ENCODE measurements at regions not wholly inside any gene's neighbourhood (a gene's known extent, or its start where the extent isn't known, plus 50 kb on each side); places are given as distances from the start of the nearest gene placed in this dataset.
"Not testable (repeated sequence)": the region's sequence is repeated elsewhere in the genome, so short reads cannot be mapped to it uniquely, and the experiment has no call there.

GRCh38 chrY:9278842-9279241, 58.4 kb upstream of the TSPY4 start:
- intact Hi-C loops (cut with DNase I); DNase-seq: not testable (repeated sequence)

Measured in head of caudate nucleus (tissue), 42 donors.